HEK293 (cell line): ENCODE measurements at regions not wholly inside any gene's neighbourhood (a gene's known extent, or its start where the extent isn't known, plus 50 kb on each side); places are given as distances from the start of the nearest gene placed in this dataset.

Experiments used
- CTCF ChIA-PET: fragments of 350-600 bp; formaldehyde crosslinking; extraction: SDS; loops from one replicate; lab custom pipeline; 2021; ENCODE audit warnings: antibody characterized with exemption; lab: Yijun Ruan, JAX
- POLR2A ChIA-PET: fragments of 300-600 bp; formaldehyde crosslinking; extraction: SDS; loops from one replicate; lab custom pipeline; 2020; ENCODE audit warnings: antibody characterized with exemption, inconsistent platforms; lab: Yijun Ruan, JAX
- H3K27ac ChIP-seq: fragments of 200-500 bp; sonication (Bioruptor generic); 2 replicates; pipeline ENCODE4 v1.5.1; 2014; ENCODE audit warnings: low read depth, low read length, control low read depth, inconsistent platforms; ENCODE audit errors: extremely low read depth
- H3K36me3 ChIP-seq, 2 experiments: fragments of 200-500 bp in 1 of 2; sonication (Bioruptor generic) in 1 of 2; 1 replicate in 1 of 2; 2 replicates in 1 of 2; pipeline ENCODE4 v1.5.1; 2014 to 2017; ENCODE audit warnings: inconsistent platforms in 2 of 2, low read length in 2 of 2; ENCODE audit not compliant: control insufficient read depth in 2 of 2, insufficient read depth in 1 of 2
- H3K4me1 ChIP-seq: fragments of 200-500 bp; sonication (Bioruptor generic); 2 replicates; pipeline ENCODE4 v1.5.1; 2014; ENCODE audit warnings: mild to moderate bottlenecking, low read length, inconsistent platforms; ENCODE audit not compliant: control insufficient read depth, insufficient read depth
- H3K4me3 ChIP-seq: 2 replicates; pipeline ENCODE4 v1.5.1; 2011; ENCODE audit warnings: low read depth, mild to moderate bottlenecking, control low read depth, low read length, moderate library complexity
- H3K9me3 ChIP-seq: fragments of 200-500 bp; sonication (Bioruptor generic); 2 replicates; pipeline ENCODE4 v1.5.1; 2014; ENCODE audit warnings: low read depth, low read length, inconsistent platforms; ENCODE audit not compliant: control insufficient read depth, insufficient read depth
- ELK4 ChIP-seq: IDR thresholded peaks from 2 replicates; pipeline ENCODE4 v1.6.1; 2011; ENCODE audit warnings: mild to moderate bottlenecking, low read depth, low read length, borderline replicate concordance
- FEZF1 ChIP-seq: fragments of 450-650 bp; formaldehyde crosslinking; IDR thresholded peaks from 2 replicates; pipeline ENCODE4 v1.5.1; 2016; ENCODE audit warnings: missing biosample characterization, missing genetic modification characterization
- HIC1 ChIP-seq: fragments of 450-650 bp; formaldehyde crosslinking; IDR thresholded peaks from 2 replicates; pipeline ENCODE4 v1.5.1; 2016; ENCODE audit warnings: missing biosample characterization, missing genetic modification characterization
- SALL2 ChIP-seq: fragments of 450-650 bp; formaldehyde crosslinking; IDR thresholded peaks from 2 replicates; pipeline ENCODE4 v1.5.0; 2017; ENCODE audit warnings: missing biosample characterization, mild to moderate bottlenecking, missing genetic modification characterization, borderline replicate concordance
- WT1 ChIP-seq: fragments of 450-650 bp; formaldehyde crosslinking; IDR thresholded peaks from 2 replicates; pipeline ENCODE4 v1.5.1; 2016; ENCODE audit warnings: missing biosample characterization, missing genetic modification characterization
- ZBTB44 ChIP-seq: fragments of 450-650 bp; IDR thresholded peaks from 2 replicates; pipeline ENCODE4 v1.5.1; 2018; ENCODE audit warnings: missing biosample characterization, mild to moderate bottlenecking, missing genetic modification characterization
- ZBTB6 ChIP-seq: fragments of 450-650 bp; formaldehyde crosslinking; IDR thresholded peaks from 2 replicates; pipeline ENCODE4 v1.5.1; 2017; ENCODE audit warnings: missing biosample characterization, missing genetic modification characterization
- ZBTB7A ChIP-seq: fragments of 450-650 bp; formaldehyde crosslinking; IDR thresholded peaks from 2 replicates; pipeline ENCODE4 v1.5.1; 2016; ENCODE audit warnings: low read depth, missing biosample characterization, missing genetic modification characterization
- ZFHX2 ChIP-seq: fragments of 450-650 bp; formaldehyde crosslinking; conservative IDR thresholded peaks from 2 replicates; pipeline ENCODE4 v1.5.1; 2016; ENCODE audit warnings: missing biosample characterization, missing genetic modification characterization
- ZNF133 ChIP-seq: fragments of 450-650 bp; formaldehyde crosslinking; IDR thresholded peaks from 2 replicates; pipeline ENCODE4 v1.5.1; 2016; ENCODE audit warnings: missing biosample characterization, missing genetic modification characterization
- ZNF202 ChIP-seq: fragments of 450-650 bp; formaldehyde crosslinking; IDR thresholded peaks from 2 replicates; pipeline ENCODE4 v1.5.1; 2016; ENCODE audit warnings: missing biosample characterization, missing genetic modification characterization, borderline replicate concordance
- ZNF26 ChIP-seq: fragments of 450-650 bp; formaldehyde crosslinking; IDR thresholded peaks from 2 replicates; pipeline ENCODE4 v1.5.1; 2016; ENCODE audit warnings: missing biosample characterization, missing genetic modification characterization
- ZNF514 ChIP-seq: fragments of 450-650 bp; formaldehyde crosslinking; IDR thresholded peaks from 2 replicates; pipeline ENCODE4 v1.5.1; 2016; ENCODE audit warnings: missing biosample characterization, missing genetic modification characterization
- ZNF549 ChIP-seq: fragments of 450-650 bp; IDR thresholded peaks from 2 replicates; pipeline ENCODE4 v1.5.1; 2018; ENCODE audit warnings: missing biosample characterization, missing genetic modification characterization, mild to moderate bottlenecking, inconsistent platforms, moderate library complexity
- ZNF560 ChIP-seq: fragments of 450-650 bp; formaldehyde crosslinking; IDR thresholded peaks from 2 replicates; pipeline ENCODE4 v1.5.1; 2017; ENCODE audit warnings: missing biosample characterization, missing genetic modification characterization, borderline replicate concordance
- ZNF624 ChIP-seq: fragments of 450-650 bp; formaldehyde crosslinking; IDR thresholded peaks from 2 replicates; pipeline ENCODE4 v1.5.1; 2017; ENCODE audit warnings: missing biosample characterization, missing genetic modification characterization
- ZNF654 ChIP-seq: fragments of 450-650 bp; formaldehyde crosslinking; IDR thresholded peaks from 2 replicates; pipeline ENCODE4 v1.5.1; 2016; ENCODE audit warnings: low read depth, missing biosample characterization, missing genetic modification characterization
- ZNF777 ChIP-seq: fragments of 450-650 bp; formaldehyde crosslinking; IDR thresholded peaks from 2 replicates; pipeline ENCODE4 v1.5.1; 2017; ENCODE audit warnings: missing biosample characterization, missing genetic modification characterization, borderline replicate concordance
- ZSCAN5A ChIP-seq: fragments of 450-650 bp; formaldehyde crosslinking; IDR thresholded peaks from 2 replicates; pipeline ENCODE4 v1.5.1; 2016; ENCODE audit warnings: missing biosample characterization, missing genetic modification characterization
- TF ChIP-seq, protein P1 (sequence below): fragments of 450-650 bp; formaldehyde crosslinking; IDR thresholded peaks from 2 replicates; pipeline ENCODE4 v1.5.1; 2016; ENCODE audit warnings: missing biosample characterization, missing genetic modification characterization

DNA sequence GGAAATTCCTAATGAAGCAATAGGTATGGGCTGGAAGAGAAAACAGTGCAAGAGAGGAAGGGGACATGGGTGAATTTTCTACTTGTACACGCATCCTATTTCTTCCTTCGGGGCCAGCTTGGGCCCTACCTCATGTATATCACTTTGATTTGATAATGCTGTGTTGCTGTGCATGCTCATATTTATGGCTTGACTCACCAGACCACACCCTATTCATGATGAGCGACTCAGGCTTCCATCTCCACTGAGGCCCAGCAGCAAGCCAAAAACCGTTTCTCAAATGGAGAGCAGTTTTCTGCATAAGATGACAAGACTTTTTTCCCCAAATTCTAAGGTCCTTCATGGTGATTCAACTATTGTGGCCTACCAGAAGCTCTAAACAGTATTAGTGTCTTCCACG is 2039.1 kb upstream of the CDH9 start (continued):
- TF ChIP-seq ZSCAN5A (tag by site-specific recombination) (no peak), ZBTB7A (no peak), ZNF514 (tag by site-specific recombination) (no peak), HIC1 (tag by site-specific recombination) (no peak), ZBTB6 (tag by site-specific recombination) (no peak), ZFHX2 (no peak)

DNA sequence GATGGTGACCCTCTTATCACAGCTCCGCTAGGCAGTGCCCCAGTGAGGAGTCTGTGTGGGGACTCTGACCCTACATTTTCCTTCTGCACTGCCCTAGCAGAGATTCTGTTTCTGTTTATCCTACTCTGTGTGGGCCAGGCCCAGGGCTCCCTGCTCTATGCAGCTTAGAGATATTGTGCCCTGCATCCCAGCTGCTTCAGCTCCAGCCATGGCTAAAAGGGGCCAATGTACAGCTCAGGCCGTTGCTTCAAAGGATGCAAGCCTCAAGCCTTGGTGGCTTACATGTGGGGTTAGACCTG is 2030.7 kb upstream of the CDH9 start:
- H3K4me1 ChIP-seq = no peaks in the 10 kb centered on the region
- H3K27ac ChIP-seq = no peak overlapping the region
- CTCF ChIA-PET = no interaction called here
- POLR2A ChIA-PET = no interaction called here
- no peak overlapping the region for H3K4me3 ChIP-seq
- H3K36me3 ChIP-seq = no peaks in the 10 kb centered on the region
- TF ChIP-seq WT1 (tag by site-specific recombination) = no peak
- TF ChIP-seq ELK4 = no peak
- TF ChIP-seq ZNF133 (tag by site-specific recombination) = no peak
- TF ChIP-seq ZNF777 (tag by site-specific recombination) = no peak
- no peak for TF ChIP-seq ZNF654 (tag by site-specific recombination)
- no peak for TF ChIP-seq FEZF1
- H3K9me3 ChIP-seq = no peaks in the 10 kb centered on the region

DNA sequence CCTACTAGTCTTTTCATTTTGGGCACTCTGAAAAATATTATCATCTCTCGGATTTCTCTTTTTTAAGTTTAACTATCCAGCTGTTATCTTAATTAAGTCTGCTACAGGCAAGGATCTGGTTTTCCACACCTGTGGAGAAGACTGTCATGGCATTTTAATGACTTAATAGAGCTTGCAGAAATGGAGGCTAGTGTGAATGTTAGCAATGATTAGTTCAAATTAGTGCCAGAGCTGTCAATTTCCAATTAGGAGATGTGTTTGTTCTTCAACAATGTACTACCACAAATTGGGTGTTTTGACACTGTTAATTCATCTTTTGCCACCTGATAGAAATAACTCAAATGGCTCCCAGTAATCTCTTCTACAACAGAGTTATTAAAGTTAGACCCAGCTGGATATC is 2023.0 kb upstream of the CDH9 start:
- Histone ChIP-seq H3K4me1 (no peaks in the 10 kb centered on the region), H3K27ac (no peak overlapping the region), H3K9me3 (no peaks in the 10 kb centered on the region; the same call in 1 of the 2 replicates)
- POLR2A ChIA-PET = no interaction called here
- TF ChIP-seq ZNF26 (tag by site-specific recombination) (no peak), ZBTB6 (tag by site-specific recombination) (no peak), ZNF549 (tag by site-specific recombination) (no peak), ZNF560 (tag by site-specific recombination) (no peak), SALL2 (tag by site-specific recombination) (no peak), ZBTB44 (no peak), ZNF202 (tag by site-specific recombination) (no peak), ZFHX2 (no peak), ZNF624 (no peak)
- TF ChIP-seq, protein P1, sequence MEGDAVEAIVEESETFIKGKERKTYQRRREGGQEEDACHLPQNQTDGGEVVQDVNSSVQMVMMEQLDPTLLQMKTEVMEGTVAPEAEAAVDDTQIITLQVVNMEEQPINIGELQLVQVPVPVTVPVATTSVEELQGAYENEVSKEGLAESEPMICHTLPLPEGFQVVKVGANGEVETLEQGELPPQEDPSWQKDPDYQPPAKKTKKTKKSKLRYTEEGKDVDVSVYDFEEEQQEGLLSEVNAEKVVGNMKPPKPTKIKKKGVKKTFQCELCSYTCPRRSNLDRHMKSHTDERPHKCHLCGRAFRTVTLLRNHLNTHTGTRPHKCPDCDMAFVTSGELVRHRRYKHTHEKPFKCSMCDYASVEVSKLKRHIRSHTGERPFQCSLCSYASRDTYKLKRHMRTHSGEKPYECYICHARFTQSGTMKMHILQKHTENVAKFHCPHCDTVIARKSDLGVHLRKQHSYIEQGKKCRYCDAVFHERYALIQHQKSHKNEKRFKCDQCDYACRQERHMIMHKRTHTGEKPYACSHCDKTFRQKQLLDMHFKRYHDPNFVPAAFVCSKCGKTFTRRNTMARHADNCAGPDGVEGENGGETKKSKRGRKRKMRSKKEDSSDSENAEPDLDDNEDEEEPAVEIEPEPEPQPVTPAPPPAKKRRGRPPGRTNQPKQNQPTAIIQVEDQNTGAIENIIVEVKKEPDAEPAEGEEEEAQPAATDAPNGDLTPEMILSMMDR (tag by site-specific recombination) = no peak
- TF ChIP-seq, all 188 proteins: peak for 0
- Histone ChIP-seq H3K4me3 (no peak overlapping the region), H3K36me3 (no peaks in the 10 kb centered on the region)
- CTCF ChIA-PET = interaction anchor here (0.7 kb wide), 1 partner anchor 586 kb away, joined by 3 read pairs; no protein-coding TSS in a partner anchor
